Astrocyte of the spinal cord (primary cell): ENCODE measurements at regions not wholly inside any gene's neighbourhood (a gene's known extent, or its start where the extent isn't known, plus 50 kb on each side); places are given as distances from the start of the nearest gene placed in this dataset.

Experiments
- DNase-seq: peaks from one replicate; pipeline ENCODE4 v3.0.0; 2011; ENCODE audit warnings: low read depth, low spot score
- H3K4me3 ChIP-seq: 2 replicates; pipeline ENCODE4 v1.5.1; 2011; ENCODE audit warnings: low read depth, mild to moderate bottlenecking, low read length, moderate library complexity
- CTCF ChIP-seq: IDR thresholded peaks from 2 replicates; pipeline ENCODE4 v1.5.1; 2012; ENCODE audit warnings: low read depth, mild to moderate bottlenecking, low read length, inconsistent platforms
- in situ Hi-C: cut with HindIII; loops from 2 replicates; pipeline ENCODE4 v1.10.0; 2017; ENCODE audit warnings: low sequenced_read_pairs

DNA sequence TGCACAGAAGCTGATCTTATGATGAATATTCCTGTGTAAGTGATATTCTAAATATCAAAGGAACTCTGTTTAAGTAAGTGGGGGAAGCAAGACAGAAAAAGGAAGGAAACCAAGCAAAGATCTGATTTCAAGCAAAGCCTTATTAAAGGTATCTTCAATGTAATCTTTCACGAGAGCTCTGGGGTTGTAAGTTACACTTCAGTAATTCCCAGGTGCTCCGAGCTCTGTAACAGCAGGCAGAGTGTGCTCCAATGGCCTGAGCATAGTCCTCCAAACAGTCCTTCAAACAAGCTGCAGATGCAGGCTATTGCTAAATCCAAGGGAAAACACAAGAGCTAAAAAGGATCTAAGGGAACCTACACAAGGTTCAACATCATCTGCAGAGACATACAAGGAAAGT, 949.7 kb upstream of the TMPRSS15 start:
- no peak for TF ChIP-seq CTCF
- in situ Hi-C loops = no loop called here
- no peak overlapping the region for H3K4me3 ChIP-seq
- no peak for DNase-seq

DNA sequence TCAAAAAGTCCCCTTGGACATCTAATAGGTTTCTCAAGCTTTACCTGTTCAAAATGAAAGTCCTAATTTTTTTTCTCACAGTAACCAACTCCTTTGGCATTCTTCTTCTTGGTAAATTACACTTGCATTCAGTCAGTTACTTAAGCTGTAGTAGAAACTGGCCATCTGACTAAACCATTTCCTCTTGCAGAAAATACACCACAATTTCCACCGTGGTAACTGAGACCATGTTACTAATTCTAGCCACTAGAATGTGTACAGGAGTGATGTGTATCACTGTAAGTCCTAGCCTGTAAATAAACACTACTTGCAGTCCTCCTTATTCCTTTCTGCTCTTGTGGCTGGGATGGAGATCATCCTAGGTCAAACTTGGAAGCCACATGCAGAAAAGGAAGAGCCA, 965.4 kb upstream of the TMPRSS15 start:
- no peak for TF ChIP-seq CTCF
- no peak overlapping the region for H3K4me3 ChIP-seq
- in situ Hi-C loops = no loop called here
- no peak for DNase-seq

GRCh38 chr21:19392390-19392789, 988.8 kb upstream of the TMPRSS15 start:
- DNase-seq = no peak
- H3K4me3 ChIP-seq = no peak overlapping the region
- no peak for TF ChIP-seq CTCF
- in situ Hi-C loops = no loop called here

DNA sequence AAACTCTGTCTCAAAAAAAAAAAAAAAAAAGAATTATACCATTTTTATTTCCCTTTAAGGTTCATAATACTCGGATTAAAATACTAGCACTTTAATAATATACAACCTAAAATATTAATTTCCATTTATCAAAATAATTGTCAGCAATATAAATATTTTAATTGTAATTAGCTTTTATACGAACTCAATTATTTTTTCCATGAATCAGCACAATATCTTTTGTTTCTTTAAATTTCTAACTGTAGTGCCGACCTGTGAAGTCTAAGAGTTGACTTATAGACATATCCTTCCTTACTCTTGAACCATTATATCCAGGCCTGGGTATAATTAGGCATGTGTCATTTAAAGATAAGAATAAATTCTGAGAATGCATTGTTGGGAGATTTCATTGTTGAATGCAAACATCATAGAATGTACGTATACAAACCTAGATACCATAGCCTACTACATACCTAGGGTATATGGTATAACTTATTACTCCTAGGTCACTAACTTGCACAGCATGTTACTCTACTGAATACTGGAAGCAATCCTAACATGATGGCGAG, 996.7 kb upstream of the TMPRSS15 start:
- in situ Hi-C loops = no loop called here
- no peak for DNase-seq
- no peak for TF ChIP-seq CTCF
- H3K4me3 ChIP-seq = no peak overlapping the region

GRCh38 chr21:19402870-19403269, 999.3 kb upstream of the TMPRSS15 start:
- in situ Hi-C loops = no loop called here
- TF ChIP-seq CTCF = no peak
- DNase-seq = no peak
- H3K4me3 ChIP-seq = no peak overlapping the region

DNA sequence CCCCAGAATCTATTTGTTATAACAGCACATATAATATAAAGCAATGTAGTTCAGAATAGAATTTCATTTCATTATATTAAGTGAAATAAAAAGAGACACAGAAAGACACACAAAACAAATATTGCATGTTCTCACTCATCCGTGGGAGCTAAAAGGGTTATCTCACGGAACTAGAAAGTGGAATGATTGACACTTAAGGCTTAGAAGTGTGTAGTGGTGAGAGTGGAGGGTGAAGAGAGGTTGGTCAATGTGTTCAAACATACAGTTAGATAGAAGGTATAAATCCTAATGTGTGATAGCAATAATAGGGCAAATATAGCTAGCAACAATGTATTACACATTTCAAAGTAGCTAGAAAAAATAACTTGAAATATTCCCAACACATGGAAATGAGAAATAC, 1001.7 kb upstream of the TMPRSS15 start:
- no peak for DNase-seq
- no peak for TF ChIP-seq CTCF
- in situ Hi-C loops = no loop called here
- H3K4me3 ChIP-seq = no peak overlapping the region

DNA sequence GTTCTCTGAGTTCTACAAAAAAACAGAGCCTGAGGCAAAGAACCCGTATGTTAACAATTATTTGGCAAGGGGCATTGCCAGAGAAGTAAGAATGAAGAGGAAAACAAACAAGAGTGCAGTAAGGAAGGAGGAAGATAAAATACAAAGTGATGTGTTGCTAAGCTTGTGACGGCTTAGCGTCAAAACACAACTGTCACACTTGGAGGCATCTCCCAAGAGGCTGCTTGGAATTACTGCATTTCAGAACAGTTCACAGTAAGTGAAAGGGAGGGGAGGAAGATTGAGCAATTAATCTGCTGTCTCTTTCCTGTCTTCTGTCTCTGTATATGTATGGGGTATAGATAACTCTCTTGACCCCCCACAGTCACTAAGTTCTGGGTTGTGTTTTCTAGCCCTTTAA, 1017.0 kb upstream of the TMPRSS15 start:
- no peak overlapping the region for H3K4me3 ChIP-seq
- in situ Hi-C loops = no loop called here
- no peak for TF ChIP-seq CTCF
- no peak for DNase-seq
